ENCODE measurements at regions not wholly inside any gene's neighbourhood (a gene's known extent, or its start where the extent isn't known, plus 50 kb on each side); places are given as distances from the start of the nearest gene placed in this dataset.

DNA sequence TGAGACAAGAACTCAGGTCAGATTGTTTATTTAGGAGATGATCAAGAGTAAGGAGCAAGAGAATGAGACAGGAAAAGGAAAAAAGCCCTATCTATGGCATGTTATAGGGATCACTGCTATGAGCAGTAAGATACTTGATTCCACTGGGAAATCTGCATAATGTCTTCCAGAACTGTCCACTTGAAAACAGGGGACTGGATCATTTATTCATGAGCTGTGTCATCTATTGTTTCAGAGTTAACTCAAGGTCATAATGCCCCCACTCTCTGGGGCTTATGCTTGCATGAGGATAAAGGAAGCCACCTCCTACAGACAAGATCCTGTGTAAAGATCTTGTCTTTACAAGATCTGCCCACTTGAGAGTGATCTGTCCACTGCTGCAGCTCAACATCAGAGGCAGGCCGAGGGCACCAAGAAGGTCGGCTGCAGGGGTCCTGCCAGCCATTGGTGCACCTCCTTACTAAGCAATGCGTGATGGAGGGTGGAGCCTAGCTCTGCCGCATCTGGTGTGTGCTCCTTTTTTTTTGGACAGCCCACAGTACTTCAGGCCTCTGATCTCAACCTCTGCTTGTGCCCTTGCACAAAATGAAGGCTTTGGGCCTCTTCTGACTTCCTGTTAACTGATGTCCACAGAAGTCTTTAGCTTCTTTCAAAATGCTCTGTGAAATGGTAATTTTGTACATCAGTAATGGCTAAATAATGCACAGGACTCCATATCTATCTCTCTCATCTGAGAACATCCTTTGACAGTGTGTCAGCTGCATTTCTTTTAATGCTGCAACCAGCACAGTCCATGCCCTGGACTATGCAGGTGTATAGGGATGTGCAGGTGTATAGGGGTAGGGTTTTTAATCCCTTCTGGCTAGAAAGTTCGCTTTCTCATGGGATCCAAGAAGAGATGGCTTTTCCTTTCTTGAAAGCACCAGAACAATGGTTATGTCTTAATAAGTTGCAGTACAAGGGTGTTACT, 95.9 kb upstream of the TRPC3 start:
- TF ChIP-seq, protein P1, sequence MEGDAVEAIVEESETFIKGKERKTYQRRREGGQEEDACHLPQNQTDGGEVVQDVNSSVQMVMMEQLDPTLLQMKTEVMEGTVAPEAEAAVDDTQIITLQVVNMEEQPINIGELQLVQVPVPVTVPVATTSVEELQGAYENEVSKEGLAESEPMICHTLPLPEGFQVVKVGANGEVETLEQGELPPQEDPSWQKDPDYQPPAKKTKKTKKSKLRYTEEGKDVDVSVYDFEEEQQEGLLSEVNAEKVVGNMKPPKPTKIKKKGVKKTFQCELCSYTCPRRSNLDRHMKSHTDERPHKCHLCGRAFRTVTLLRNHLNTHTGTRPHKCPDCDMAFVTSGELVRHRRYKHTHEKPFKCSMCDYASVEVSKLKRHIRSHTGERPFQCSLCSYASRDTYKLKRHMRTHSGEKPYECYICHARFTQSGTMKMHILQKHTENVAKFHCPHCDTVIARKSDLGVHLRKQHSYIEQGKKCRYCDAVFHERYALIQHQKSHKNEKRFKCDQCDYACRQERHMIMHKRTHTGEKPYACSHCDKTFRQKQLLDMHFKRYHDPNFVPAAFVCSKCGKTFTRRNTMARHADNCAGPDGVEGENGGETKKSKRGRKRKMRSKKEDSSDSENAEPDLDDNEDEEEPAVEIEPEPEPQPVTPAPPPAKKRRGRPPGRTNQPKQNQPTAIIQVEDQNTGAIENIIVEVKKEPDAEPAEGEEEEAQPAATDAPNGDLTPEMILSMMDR (conservative IDR thresholded peaks at IDR 0.05; ENCODE audit: low read depth, low read length), result no peak
- no peak for TF ChIP-seq EZH2 (IDR thresholded peaks at IDR 0.05; ENCODE audit: borderline replicate concordance, low read depth, low read length, poor library complexity, severe bottlenecking)
